NCI-H345 treated with DMSO at 0.1 percent for 48 hours (cell line): ENCODE measurements at regions not wholly inside any gene's neighbourhood (a gene's known extent, or its start where the extent isn't known, plus 50 kb on each side); places are given as distances from the start of the nearest gene placed in this dataset.

Source experiments
- DNase-seq: peaks from one replicate; lab custom pipeline; 2025; ENCODE audit not compliant: unreplicated experiment; lab: John Stamatoyannopoulos, UW

GRCh38 chr22:47460176-47460575 is 697.7 kb downstream of the TBC1D22A start:
- no peak for DNase-seq

GRCh38 chr22:47458348-47458747 is 695.9 kb downstream of the TBC1D22A start:
- no peak for DNase-seq

- no peak for DNase-seq
Observed at GRCh38 chr22:47457509-47458300, 695.3 kb downstream of the TBC1D22A start.

- no peak for DNase-seq
Observed at GRCh38 chr22:47457021-47457420, 694.6 kb downstream of the TBC1D22A start.

GRCh38 chr22:47456031-47456430 is 693.6 kb downstream of the TBC1D22A start:
- DNase-seq, result no peak

GRCh38 chr22:47453049-47453448 is 690.6 kb downstream of the TBC1D22A start:
- no peak for DNase-seq

- DNase-seq, result no peak
Observed at GRCh38 chr22:47452184-47452583, 689.7 kb downstream of the TBC1D22A start.

GRCh38 chr22:47450876-47451475 is 688.5 kb downstream of the TBC1D22A start:
- DNase-seq, result no peak

- DNase-seq, result no peak
Observed at GRCh38 chr22:47449508-47450270, 687.2 kb downstream of the TBC1D22A start.

GRCh38 chr22:47448231-47449223 is 686.1 kb downstream of the TBC1D22A start:
- no peak for DNase-seq

GRCh38 chr22:47446821-47447810 is 684.7 kb downstream of the TBC1D22A start:
- no peak for DNase-seq

GRCh38 chr22:47446331-47446730 is 683.9 kb downstream of the TBC1D22A start:
- DNase-seq, result no peak

GRCh38 chr22:47445716-47446290 is 683.4 kb downstream of the TBC1D22A start:
- DNase-seq, result no peak

GRCh38 chr22:47445212-47445611 is 682.8 kb downstream of the TBC1D22A start:
- DNase-seq, result no peak

GRCh38 chr22:47444746-47445065 is 682.3 kb downstream of the TBC1D22A start:
- DNase-seq, result no peak

- DNase-seq, result no peak
Observed at GRCh38 chr22:47443836-47444745, 681.6 kb downstream of the TBC1D22A start.

- no peak for DNase-seq
Observed at GRCh38 chr22:47442821-47443220, 680.4 kb downstream of the TBC1D22A start.

- no peak for DNase-seq
Observed at GRCh38 chr22:47439643-47440265, 677.3 kb downstream of the TBC1D22A start.
